ENCODE measurements at regions not wholly inside any gene's neighbourhood (a gene's known extent, or its start where the extent isn't known, plus 50 kb on each side); places are given as distances from the start of the nearest gene placed in this dataset.

GRCh38 chr1:191026828-191027227 lies 549.2 kb upstream of the BRINP3 start:
- TF ChIP-seq ZFP30 (CRISPR knock-in tag; IDR thresholded peaks at IDR 0.05) (no peak), TSHZ2 (CRISPR knock-in tag; IDR thresholded peaks at IDR 0.05) (no peak), CSDC2 (CRISPR knock-in tag; IDR thresholded peaks at IDR 0.05) (no peak), ZNF565 (CRISPR knock-in tag; conservative IDR thresholded peaks at IDR 0.05; ENCODE audit: low read depth) (no peak), GLIS3 (CRISPR knock-in tag; IDR thresholded peaks at IDR 0.05) (no peak), ZNF70 (CRISPR knock-in tag; IDR thresholded peaks at IDR 0.05) (no peak), TCF4 (CRISPR knock-in tag; IDR thresholded peaks at IDR 0.05; ENCODE audit: borderline replicate concordance) (no peak), BACH2 (CRISPR knock-in tag; IDR thresholded peaks at IDR 0.05; ENCODE audit: borderline replicate concordance) (no peak), SNAI2 (CRISPR knock-in tag; IDR thresholded peaks at IDR 0.05) (no peak), OSR1 (CRISPR knock-in tag; IDR thresholded peaks at IDR 0.05) (no peak), ESRRG (CRISPR knock-in tag; IDR thresholded peaks at IDR 0.05) (no peak), ISL1 (CRISPR knock-in tag; IDR thresholded peaks at IDR 0.05) (no peak), CREB5 (CRISPR knock-in tag; IDR thresholded peaks at IDR 0.05; ENCODE audit: low read depth) (no peak), RARB (CRISPR knock-in tag; IDR thresholded peaks at IDR 0.05) (no peak), ARNTL (CRISPR knock-in tag; IDR thresholded peaks at IDR 0.05; ENCODE audit: borderline replicate concordance, low read depth) (no peak), TOX (CRISPR knock-in tag; IDR thresholded peaks at IDR 0.05; ENCODE audit: borderline replicate concordance) (no peak), PPARA (CRISPR knock-in tag; IDR thresholded peaks at IDR 0.05; ENCODE audit: borderline replicate concordance) (no peak), CSRNP3 (CRISPR knock-in tag; IDR thresholded peaks at IDR 0.05) (no peak), ZC3H10 (CRISPR knock-in tag; IDR thresholded peaks at IDR 0.05) (no peak)
- no peak for ATAC-seq

GRCh38 chr1:191034132-191034531 lies 556.5 kb upstream of the BRINP3 start:
- ATAC-seq: no peak
- TF ChIP-seq PATZ1 (CRISPR knock-in tag; IDR thresholded peaks at IDR 0.05; ENCODE audit: borderline replicate concordance) (no peak), ZNF565 (CRISPR knock-in tag; conservative IDR thresholded peaks at IDR 0.05; ENCODE audit: low read depth) (no peak), SNAI2 (CRISPR knock-in tag; IDR thresholded peaks at IDR 0.05) (no peak), ZNF8 (CRISPR knock-in tag; IDR thresholded peaks at IDR 0.05) (no peak), ISL1 (CRISPR knock-in tag; IDR thresholded peaks at IDR 0.05) (no peak), RARB (CRISPR knock-in tag; IDR thresholded peaks at IDR 0.05) (no peak), PPARA (CRISPR knock-in tag; IDR thresholded peaks at IDR 0.05; ENCODE audit: borderline replicate concordance) (no peak), TSHZ2 (CRISPR knock-in tag; IDR thresholded peaks at IDR 0.05) (no peak), ARNTL (CRISPR knock-in tag; IDR thresholded peaks at IDR 0.05; ENCODE audit: borderline replicate concordance, low read depth) (no peak), ZNF70 (CRISPR knock-in tag; IDR thresholded peaks at IDR 0.05) (no peak), POU6F1 (CRISPR knock-in tag; IDR thresholded peaks at IDR 0.05; ENCODE audit: borderline replicate concordance, low read depth) (no peak), ZC3H10 (CRISPR knock-in tag; IDR thresholded peaks at IDR 0.05) (no peak), GLIS3 (CRISPR knock-in tag; IDR thresholded peaks at IDR 0.05) (no peak), TCF4 (CRISPR knock-in tag; IDR thresholded peaks at IDR 0.05; ENCODE audit: borderline replicate concordance) (no peak), ZFP30 (CRISPR knock-in tag; IDR thresholded peaks at IDR 0.05) (no peak)

Data from SK-N-SH treated with all-trans-retinoic acid at 6 μM for 48 hours (cell line).